ENCODE measurements at regions not wholly inside any gene's neighbourhood (a gene's known extent, or its start where the extent isn't known, plus 50 kb on each side); places are given as distances from the start of the nearest gene placed in this dataset.
A peak's percentile ranks its signal among the peaks of the same experiment; 100 is the strongest.

DNA sequence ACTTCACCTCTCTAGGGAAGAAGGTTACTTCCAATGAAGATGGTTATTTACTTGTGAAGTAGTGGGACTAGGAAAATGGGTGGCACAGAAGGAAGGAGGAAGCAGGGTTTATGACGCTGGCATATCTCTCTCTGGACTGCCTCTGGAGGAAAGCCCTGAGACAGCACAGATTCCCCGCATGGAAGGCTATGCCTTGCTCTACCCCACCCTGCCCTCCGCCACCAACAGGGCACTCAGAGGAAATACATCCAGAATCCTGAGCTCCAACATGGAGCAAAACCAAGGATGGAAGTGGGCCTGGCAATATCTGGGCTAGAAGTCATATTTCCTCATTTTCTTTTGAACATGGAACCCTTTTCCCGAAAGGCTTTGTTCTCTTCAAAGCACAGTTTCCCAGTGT, 346.9 kb downstream of the ZSWIM6 start:
- TF ChIP-seq REST (IDR thresholded peaks at IDR 0.05; ENCODE audit: insufficient read depth in 1 of 2, low read depth in 2 of 2, low read length in 2 of 2): no peak
- TF ChIP-seq TAF1 (IDR thresholded peaks at IDR 0.05; ENCODE audit: borderline replicate concordance, insufficient read depth, low read length): no peak
- no peak for TF ChIP-seq FOXP2 (optimal IDR thresholded peaks at IDR 0.05; ENCODE audit: borderline replicate concordance, extremely low read depth, extremely low read length, insufficient read depth)
- TF ChIP-seq SIN3A (IDR thresholded peaks at IDR 0.05; ENCODE audit: borderline replicate concordance, insufficient read depth, low read length): no peak
- TF ChIP-seq POLR2AphosphoS5 (IDR thresholded peaks at IDR 0.05; ENCODE audit: low read depth, low read length): no peak

DNA sequence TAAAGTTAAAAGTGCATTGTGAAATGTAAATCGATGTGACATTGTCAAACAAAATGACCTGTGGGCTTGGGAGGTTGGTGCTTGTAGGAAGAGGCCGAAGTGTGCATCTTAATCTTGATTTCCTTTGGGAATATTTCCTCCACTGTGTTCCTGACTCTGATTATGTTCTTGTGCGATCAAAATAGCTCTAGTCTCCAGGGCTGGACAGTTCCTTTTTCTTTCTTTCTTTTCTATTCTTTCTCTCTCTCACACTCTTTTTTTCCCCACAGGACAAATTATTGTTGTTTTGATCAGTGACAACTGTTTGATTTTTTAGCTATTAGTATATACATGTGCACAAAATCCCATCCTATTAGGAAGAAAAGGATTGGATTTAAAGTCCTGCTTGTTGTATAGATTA, 347.5 kb downstream of the ZSWIM6 start:
- peak in 1 of 2 experiments; percentile 60; a peak in 1 of 4 replicates for TF ChIP-seq REST (IDR thresholded peaks at IDR 0.05; ENCODE audit: insufficient read depth in 1 of 2, low read depth in 2 of 2, low read length in 2 of 2)
- TF ChIP-seq SIN3A (IDR thresholded peaks at IDR 0.05; ENCODE audit: borderline replicate concordance, insufficient read depth, low read length): no peak

- TF ChIP-seq SIN3A (IDR thresholded peaks at IDR 0.05; ENCODE audit: borderline replicate concordance, insufficient read depth, low read length) (no peak), FOXP2 (optimal IDR thresholded peaks at IDR 0.05; ENCODE audit: borderline replicate concordance, extremely low read depth, extremely low read length, insufficient read depth) (no peak), TAF1 (IDR thresholded peaks at IDR 0.05; ENCODE audit: borderline replicate concordance, insufficient read depth, low read length) (no peak), REST (IDR thresholded peaks at IDR 0.05; ENCODE audit: insufficient read depth in 1 of 2, low read depth in 2 of 2, low read length in 2 of 2) (no peak), POLR2AphosphoS5 (IDR thresholded peaks at IDR 0.05; ENCODE audit: low read depth, low read length) (no peak)
These were observed 348.2 kb downstream of the ZSWIM6 start for GRCh38 chr5:61680247-61680646.

DNA sequence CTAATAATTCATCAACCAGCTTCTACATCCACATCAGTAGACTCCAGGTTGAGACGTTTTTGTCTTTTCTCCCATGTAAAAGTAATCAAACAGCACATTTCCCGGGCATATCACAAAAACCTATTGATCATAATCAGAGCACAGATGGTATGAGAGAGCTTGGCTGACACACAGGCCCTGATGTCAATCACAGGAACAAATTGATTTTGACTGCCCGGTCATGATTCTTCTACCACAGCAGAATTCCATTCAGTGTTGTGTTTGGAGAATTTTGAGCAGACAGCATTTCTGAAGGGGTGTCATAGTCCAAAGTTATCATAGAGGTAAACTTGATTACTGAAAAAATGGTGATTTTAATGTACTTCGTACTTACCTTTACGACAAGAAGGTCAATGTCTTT, 351.1 kb downstream of the ZSWIM6 start:
- TF ChIP-seq FOXP2 (optimal IDR thresholded peaks at IDR 0.05; ENCODE audit: borderline replicate concordance, extremely low read depth, extremely low read length, insufficient read depth) (no peak), REST (IDR thresholded peaks at IDR 0.05; ENCODE audit: insufficient read depth in 1 of 2, low read depth in 2 of 2, low read length in 2 of 2) (no peak), SIN3A (IDR thresholded peaks at IDR 0.05; ENCODE audit: borderline replicate concordance, insufficient read depth, low read length) (no peak), TAF1 (IDR thresholded peaks at IDR 0.05; ENCODE audit: borderline replicate concordance, insufficient read depth, low read length) (no peak), POLR2AphosphoS5 (IDR thresholded peaks at IDR 0.05; ENCODE audit: low read depth, low read length) (no peak)

GRCh38 chr5:61683926-61684325, 351.9 kb downstream of the ZSWIM6 start:
- no peak for TF ChIP-seq REST (IDR thresholded peaks at IDR 0.05; ENCODE audit: insufficient read depth in 1 of 2, low read depth in 2 of 2, low read length in 2 of 2)

All from PFSK-1 (cell line).